GM12878 (cell line): ENCODE measurements at regions not wholly inside any gene's neighbourhood (a gene's known extent, or its start where the extent isn't known, plus 50 kb on each side); places are given as distances from the start of the nearest gene placed in this dataset.

Source experiments
- ATF7 ChIP-seq: fragments of 450-650 bp; IDR thresholded peaks from 2 replicates; pipeline ENCODE4 v1.6.1; 2016; ENCODE audit warnings: low read depth, mild to moderate bottlenecking
- CHD1 ChIP-seq: IDR thresholded peaks from 2 replicates; pipeline ENCODE4 v1.6.1; 2012; ENCODE audit warnings: low read depth, low read length, improper control_type of control experiment
- CTCF ChIP-seq, 3 experiments: IDR thresholded peaks in 2 of 3; conservative IDR thresholded peaks in 1 of 3; 2 replicates each; pipeline ENCODE4 v1.5.1; 2011; ENCODE audit warnings: low read depth in 3 of 3, low read length in 3 of 3, mild to moderate bottlenecking in 3 of 3, control low read depth in 2 of 3, moderate library complexity in 2 of 3, inconsistent platforms in 1 of 3, mixed read lengths in 1 of 3; ENCODE audit not compliant: control insufficient read depth in 2 of 3, insufficient read depth in 1 of 3; ENCODE audit errors: extremely low read depth in 1 of 3
- HCFC1 ChIP-seq: fragments of 150-350 bp; IDR thresholded peaks from 2 replicates; pipeline ENCODE4 v1.6.1; 2014; ENCODE audit warnings: low read length
- KDM1A ChIP-seq: fragments of 200-600 bp; sonication (generic); IDR thresholded peaks from 2 replicates; pipeline ENCODE4 v1.6.1; 2016; ENCODE audit warnings: borderline replicate concordance
- RFX5 ChIP-seq: IDR thresholded peaks from 2 replicates; pipeline ENCODE4 v1.6.1; 2011; ENCODE audit warnings: low read depth, low read length, improper control_type of control experiment
- ZNF217 ChIP-seq: fragments of 450-650 bp; IDR thresholded peaks from 2 replicates; pipeline ENCODE4 v1.6.1; 2017; ENCODE audit warnings: antibody characterized with exemption, mild to moderate bottlenecking

GRCh38 chr6:76347539-76347938, 275.1 kb upstream of the IMPG1 start:
- TF ChIP-seq CTCF (IDR thresholded peaks at IDR 0.05 in 2 of 3, conservative IDR thresholded peaks at IDR 0.05 in 1 of 3; ENCODE audit: control insufficient read depth in 2 of 3, extremely low read depth in 1 of 3, insufficient read depth in 1 of 3, low read depth in 3 of 3, low read length in 3 of 3) (no peak), ZNF217 (no peak), CHD1 (no peak), HCFC1 (no peak), ATF7 (no peak), KDM1A (no peak), RFX5 (no peak)
